Lung microvascular endothelial cell (primary cell): ENCODE measurements at regions not wholly inside any gene's neighbourhood (a gene's known extent, or its start where the extent isn't known, plus 50 kb on each side); places are given as distances from the start of the nearest gene placed in this dataset.
"Not testable (repeated sequence)": the region's sequence is repeated elsewhere in the genome, so short reads cannot be mapped to it uniquely, and the experiment has no call there.

Source experiments
- DNase-seq, 2 donors: peaks; one replicate each; pipeline versions ENCODE4 v3.0.0 to v3.0.0-alpha.2; 2010; ENCODE audit warnings: low read depth in 2 of 2

DNA sequence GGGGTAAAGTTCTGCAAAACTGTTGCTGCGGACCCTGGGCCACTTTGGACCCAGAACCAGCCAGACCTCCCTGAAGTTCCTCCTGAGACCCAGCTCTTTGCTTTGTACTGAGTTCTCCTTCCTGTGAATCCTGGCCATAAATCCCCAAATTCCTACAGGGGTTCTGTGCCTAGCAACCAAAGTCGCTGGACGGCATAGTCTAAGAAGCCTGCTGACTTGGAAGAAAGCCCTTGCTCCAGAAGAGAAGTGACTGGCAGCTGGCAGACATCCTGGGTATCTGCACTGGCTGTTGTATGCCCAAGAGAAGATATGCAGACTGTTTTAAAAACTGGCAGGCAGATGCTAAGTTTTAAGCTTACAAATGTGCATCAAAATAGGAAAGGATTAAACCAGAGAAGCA, 99.9 kb upstream of the SLC24A4 start:
- no peak for DNase-seq

GRCh38 chr14:92224358-92224954, 98.5 kb upstream of the SLC24A4 start:
- DNase-seq = no peak

DNA sequence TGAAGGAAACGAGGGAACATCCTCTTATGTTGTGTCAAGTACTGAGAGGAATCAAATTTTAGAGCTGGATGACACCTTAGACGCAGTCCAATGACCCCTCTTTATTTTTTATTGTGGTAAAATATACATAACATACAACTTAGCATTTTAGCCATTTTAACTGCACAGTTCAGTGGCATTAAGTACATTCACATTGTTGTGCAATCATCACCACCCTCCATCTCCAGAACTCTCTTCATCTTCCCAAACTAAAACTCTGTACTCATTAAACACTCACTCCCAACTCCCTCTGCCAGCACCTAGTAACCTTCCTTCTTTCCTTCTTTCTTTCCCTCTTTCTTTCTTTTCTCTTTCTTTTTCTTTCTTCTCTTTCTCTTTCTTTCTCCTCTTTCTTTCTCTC, 97.2 kb upstream of the SLC24A4 start:
- DNase-seq = no peak

GRCh38 chr14:92226166-92226565, 96.8 kb upstream of the SLC24A4 start:
- not testable (repeated sequence) for DNase-seq

DNA sequence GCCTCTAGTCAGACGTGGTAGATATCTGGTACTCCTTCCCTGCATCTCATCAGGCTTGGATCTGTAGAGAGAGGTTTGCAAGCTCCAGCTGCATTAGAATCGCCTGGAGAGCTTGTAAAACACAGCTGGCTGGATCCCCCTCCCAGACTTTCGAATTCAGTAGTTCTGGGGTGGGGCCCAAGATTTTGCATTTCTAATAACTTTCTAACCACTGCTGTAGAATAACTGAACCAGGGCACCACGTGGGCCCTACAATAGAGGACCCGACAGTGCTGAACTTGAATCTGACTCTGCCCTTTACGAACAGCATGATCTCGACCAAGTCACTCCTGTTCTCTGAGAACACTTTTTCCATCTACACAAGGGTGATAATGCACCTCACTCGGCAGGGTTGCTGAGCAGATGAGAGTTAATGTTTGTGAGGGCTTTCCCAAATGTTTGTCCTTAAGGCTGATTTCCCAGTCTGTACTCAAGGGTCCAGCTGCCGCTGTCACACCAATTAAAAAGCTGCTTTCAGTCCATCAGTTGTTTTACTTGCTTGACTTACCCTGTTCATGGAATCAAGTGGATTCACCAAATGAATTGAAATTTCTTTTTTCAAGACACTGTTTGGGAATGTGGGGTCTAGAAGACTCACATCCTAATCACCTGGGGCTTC, 86.6 kb upstream of the SLC24A4 start:
- DNase-seq = no peak

GRCh38 chr14:92240658-92241057, 82.3 kb upstream of the SLC24A4 start:
- no peak for DNase-seq

- DNase-seq = no peak
These were observed 80.9 kb upstream of the SLC24A4 start for GRCh38 chr14:92241966-92242595.

DNA sequence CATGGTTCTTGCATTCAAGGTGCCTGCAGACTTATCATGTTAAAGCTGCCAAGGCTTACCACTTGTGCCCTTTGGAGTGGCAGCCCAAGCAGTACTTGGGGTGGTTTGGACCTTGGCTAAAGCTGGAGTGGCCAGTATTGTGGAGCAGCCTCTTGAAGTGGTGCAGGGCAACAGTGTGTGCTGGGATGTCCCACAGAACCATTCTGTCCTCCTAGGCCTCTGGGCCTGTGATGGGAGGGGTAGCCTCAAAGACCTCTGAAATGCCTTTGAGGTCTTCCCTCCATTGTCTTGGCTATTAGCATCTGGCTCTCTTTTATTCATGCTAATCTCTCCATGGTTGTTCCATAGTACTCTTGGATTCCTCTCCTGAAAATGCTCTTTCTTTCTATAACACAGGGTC, 78.2 kb upstream of the SLC24A4 start:
- no peak for DNase-seq

DNA sequence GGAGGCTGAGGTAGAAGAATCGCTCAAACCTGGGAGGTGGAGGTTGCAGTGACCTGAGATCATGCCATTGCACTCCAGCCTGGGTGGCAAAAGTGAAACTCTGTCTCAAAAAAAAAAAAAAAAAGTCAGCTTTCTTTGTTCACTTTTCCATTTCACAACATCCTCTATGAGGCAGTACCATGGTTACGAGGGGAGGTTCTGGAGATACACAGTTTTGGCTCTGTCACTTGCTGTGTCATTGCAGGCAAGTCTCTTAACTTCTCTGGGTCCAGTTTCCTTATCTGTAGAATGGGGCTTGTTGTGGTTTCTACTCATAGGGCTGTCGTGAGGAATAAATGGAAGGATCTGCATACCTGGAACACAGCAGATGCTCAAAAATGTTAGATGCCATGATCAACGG, 75.6 kb upstream of the SLC24A4 start:
- DNase-seq = no peak

- DNase-seq = no peak
These were observed 75.0 kb upstream of the SLC24A4 start for GRCh38 chr14:92247947-92248346.

- DNase-seq = no peak
These were observed 74.3 kb upstream of the SLC24A4 start for GRCh38 chr14:92248696-92249095.

DNA sequence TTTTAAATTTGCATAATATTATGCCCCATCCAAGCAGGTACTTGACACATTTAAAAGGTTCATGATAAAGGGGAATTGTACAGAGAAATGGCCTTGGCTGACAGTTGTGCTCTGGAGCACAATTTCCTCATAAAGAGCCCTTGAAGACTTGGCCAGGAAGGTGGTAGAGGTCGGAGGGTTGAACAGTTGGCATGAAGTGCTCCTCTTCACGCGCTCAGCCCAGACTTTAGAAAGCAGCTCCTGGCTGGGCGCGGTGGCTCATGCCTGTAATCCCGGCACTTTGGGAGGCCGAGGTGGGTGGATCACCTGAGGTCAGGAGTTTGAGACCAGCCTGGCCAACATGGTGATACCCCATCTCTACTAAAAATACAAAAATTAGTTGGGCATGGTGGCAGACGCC, 72.6 kb upstream of the SLC24A4 start:
- DNase-seq = not testable (repeated sequence)

- no peak for DNase-seq
These were observed 70.6 kb upstream of the SLC24A4 start for GRCh38 chr14:92252323-92252722.

GRCh38 chr14:92253381-92253894, 69.5 kb upstream of the SLC24A4 start:
- DNase-seq = no peak

- peak in 1 of 2 donors; percentile 8 for DNase-seq
These were observed 68.2 kb upstream of the SLC24A4 start for GRCh38 chr14:92254786-92255185.

DNA sequence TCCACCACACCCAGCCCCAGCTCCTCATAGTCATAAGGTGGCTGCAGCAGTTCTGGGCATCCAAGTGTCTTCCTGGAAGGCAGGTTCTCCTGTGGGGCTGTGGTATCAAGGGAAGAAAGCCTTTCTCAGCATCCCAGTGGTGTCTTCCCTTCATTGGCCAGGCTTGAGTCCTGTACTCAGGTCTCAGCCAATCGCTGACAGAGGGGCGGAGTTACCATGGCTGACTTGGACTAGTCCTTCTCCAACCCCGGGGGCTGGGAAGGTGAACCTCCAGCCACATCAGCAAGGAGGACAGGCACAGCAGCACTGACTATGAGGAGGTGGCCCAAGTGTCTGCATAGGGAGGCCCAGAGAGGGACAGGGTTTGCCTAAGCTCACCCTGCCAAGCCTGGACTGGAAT, 64.0 kb upstream of the SLC24A4 start:
- no peak for DNase-seq

DNA sequence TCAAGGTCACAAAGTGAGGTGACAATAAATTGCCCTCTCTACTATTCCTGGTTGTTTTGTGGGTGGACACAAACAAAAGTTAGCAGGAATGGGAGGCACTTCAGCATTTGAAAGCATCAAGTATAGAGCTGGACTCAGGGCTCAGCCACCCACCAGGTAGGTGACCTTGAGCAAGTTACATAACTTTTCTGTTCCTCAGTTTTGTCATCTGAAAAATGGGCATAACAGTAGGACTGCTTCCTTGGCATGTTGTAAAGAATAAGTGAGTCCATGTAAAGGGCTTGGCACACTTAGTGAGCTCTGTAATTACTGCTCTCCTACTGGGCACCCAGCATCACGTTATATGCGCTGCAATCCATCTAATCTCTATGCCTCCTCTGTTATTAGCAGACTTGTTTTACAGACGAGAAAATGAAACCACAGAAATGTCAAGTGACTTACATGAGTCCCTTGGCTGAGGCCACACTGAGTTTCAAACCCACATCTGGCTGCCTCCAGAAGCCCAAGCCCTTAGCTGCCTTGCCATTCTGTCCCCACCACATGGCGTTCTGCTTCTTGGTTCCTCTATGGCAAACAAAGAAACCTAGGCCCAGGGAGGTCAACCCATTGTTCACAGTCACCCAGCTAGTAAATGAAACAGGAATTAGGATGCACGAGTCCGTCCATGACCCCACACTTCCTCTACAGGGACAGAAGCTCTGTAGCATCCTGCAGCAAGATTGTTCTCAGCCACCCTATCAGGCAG, 63.2 kb upstream of the SLC24A4 start:
- no peak for DNase-seq

DNA sequence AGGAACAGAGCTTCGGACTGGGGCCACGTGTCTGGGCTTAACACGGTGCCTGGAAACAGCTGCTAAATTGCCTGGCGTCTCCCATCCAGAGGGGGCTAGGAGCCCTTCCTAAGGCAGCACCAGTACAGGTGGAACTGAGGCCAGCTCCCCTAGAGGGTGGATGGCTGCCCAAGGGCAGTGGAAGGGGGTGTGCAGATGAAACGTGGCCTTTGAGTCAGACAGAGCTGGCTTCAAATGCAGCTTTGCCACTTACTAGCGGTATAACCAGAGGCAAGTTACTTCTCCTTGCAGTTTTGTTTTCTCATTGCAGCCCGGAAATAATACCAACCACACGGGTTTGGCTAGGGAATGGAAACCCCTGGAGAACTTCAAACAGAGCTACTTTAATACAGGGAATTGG, 59.3 kb upstream of the SLC24A4 start:
- no peak for DNase-seq

DNA sequence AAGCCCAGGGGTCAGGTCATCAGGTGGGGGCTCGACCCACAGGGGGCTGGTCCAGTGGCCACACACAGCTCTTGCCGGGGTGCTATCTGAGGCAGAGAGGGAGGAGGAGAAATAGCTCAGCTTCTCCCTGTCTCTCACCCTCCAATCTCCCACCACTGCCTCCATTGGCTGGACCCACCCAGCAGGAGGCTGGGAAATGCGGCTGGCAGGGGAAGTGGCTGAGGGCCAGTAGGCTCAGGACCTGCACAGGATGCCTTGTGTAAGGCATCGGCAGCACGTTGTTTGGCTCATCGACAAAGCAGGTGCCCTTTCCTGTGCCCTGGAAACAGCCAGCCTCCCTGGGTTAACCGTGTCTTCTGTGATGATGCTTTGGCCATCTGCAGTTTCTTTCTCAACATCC, 58.8 kb upstream of the SLC24A4 start:
- DNase-seq = no peak

GRCh38 chr14:92266216-92266615, 56.7 kb upstream of the SLC24A4 start:
- no peak for DNase-seq
